CD14-positive monocyte (primary cell): ENCODE measurements at regions not wholly inside any gene's neighbourhood (a gene's known extent, or its start where the extent isn't known, plus 50 kb on each side); places are given as distances from the start of the nearest gene placed in this dataset.

ENCODE experiments used
- DNase-seq, 3 donors: peaks; one replicate each; pipeline ENCODE4 v3.0.0-alpha.2; 2011 to 2022
- H2AFZ ChIP-seq: 2 replicates; pipeline ENCODE4 v1.6.0; 2012; ENCODE audit warnings: mild to moderate bottlenecking, low read depth, low read length, inconsistent platforms; ENCODE audit not compliant: insufficient read depth, poor library complexity, severe bottlenecking
- H3K27ac ChIP-seq, 2 donors: 1 replicate in 1 of 2; 2 replicates in 1 of 2; pipeline ENCODE4 v1.5.1; 2012 to 2013; ENCODE audit warnings: low read length in 2 of 2, control low read depth in 1 of 2, inconsistent platforms in 1 of 2, low read depth in 1 of 2, mild to moderate bottlenecking in 1 of 2
- H3K27me3 ChIP-seq, 2 donors: one replicate each; pipeline versions ENCODE4 v1.6.0 to v1.6.1; 2011 to 2013; ENCODE audit warnings: low read length in 2 of 2; ENCODE audit not compliant: control insufficient read depth in 2 of 2, insufficient read depth in 2 of 2
- H3K36me3 ChIP-seq, 2 donors: replicated peaks in 1 of 2; 1 replicate in 1 of 2; 2 replicates in 1 of 2; pipeline versions ENCODE4 v1.5.1 to v1.6.1; 2012 to 2013; ENCODE audit warnings: low read length in 2 of 2, control low read depth in 1 of 2, inconsistent platforms in 1 of 2, mild to moderate bottlenecking in 1 of 2; ENCODE audit not compliant: insufficient read depth in 2 of 2, control insufficient read depth in 1 of 2
- H3K4me1 ChIP-seq, 2 donors: 1 replicate in 1 of 2; 2 replicates in 1 of 2; pipeline versions ENCODE4 v1.5.1 to v1.6.1; 2012 to 2013; ENCODE audit warnings: low read length in 2 of 2, control low read depth in 1 of 2, inconsistent platforms in 1 of 2, mild to moderate bottlenecking in 1 of 2, moderate library complexity in 1 of 2; ENCODE audit not compliant: insufficient read depth in 2 of 2, control insufficient read depth in 1 of 2
- H3K4me2 ChIP-seq: replicated peaks from 2 replicates; pipeline ENCODE3; 2012; ENCODE audit warnings: low read length, moderate library complexity, mild to moderate bottlenecking; ENCODE audit not compliant: poor library complexity, severe bottlenecking; ENCODE audit errors: extremely low read depth
- H3K4me3 ChIP-seq, 3 experiments: fragments of 200-600 bp in 1 of 3; sonication (generic) in 1 of 3; replicated peaks in 1 of 3; 1 replicate in 2 of 3; 2 replicates in 1 of 3; pipeline ENCODE4 v1.5.1; 2011 to 2013; ENCODE audit warnings: low read length in 3 of 3, mild to moderate bottlenecking in 3 of 3, control low read depth in 2 of 3, low read depth in 2 of 3, inconsistent platforms in 1 of 3, moderate library complexity in 1 of 3
- H3K79me2 ChIP-seq: 2 replicates; pipeline ENCODE4 v1.6.0; 2012; ENCODE audit warnings: mild to moderate bottlenecking, control low read depth, inconsistent platforms, low read length, moderate library complexity; ENCODE audit not compliant: insufficient read depth
- H3K9ac ChIP-seq: 2 replicates; pipeline ENCODE4 v1.6.0; 2017; ENCODE audit warnings: low read length, mild to moderate bottlenecking; ENCODE audit not compliant: insufficient read depth, poor library complexity, severe bottlenecking
- H3K9me3 ChIP-seq, 2 donors: replicated peaks in 1 of 2; 1 replicate in 1 of 2; 2 replicates in 1 of 2; pipeline versions ENCODE4 v1.5.1 to v1.6.1; 2012 to 2013; ENCODE audit warnings: low read length in 2 of 2, control low read depth in 1 of 2; ENCODE audit not compliant: control insufficient read depth in 1 of 2, insufficient read depth in 1 of 2
- H4K20me1 ChIP-seq: 2 replicates; pipeline ENCODE4 v1.6.0; 2012; ENCODE audit warnings: mild to moderate bottlenecking, low read length, control low read depth, moderate library complexity; ENCODE audit not compliant: insufficient read depth
- H3K27ac Mint-ChIP-seq, 7 donors: one replicate each; pipeline ENCODE4 v1.8.0; 2020; ENCODE audit warnings: mild to moderate bottlenecking in 7 of 7, mixed read lengths in 7 of 7, moderate library complexity in 6 of 7, inconsistent platforms in 2 of 7
- H3K27me3 Mint-ChIP-seq, 3 donors: one replicate each; pipeline ENCODE4 v1.8.0; 2021 to 2022; ENCODE audit warnings: low read depth in 3 of 3, mild to moderate bottlenecking in 3 of 3, mixed read lengths in 3 of 3, moderate library complexity in 3 of 3, inconsistent platforms in 1 of 3
- H3K36me3 Mint-ChIP-seq, 2 donors: one replicate each; pipeline ENCODE4 v1.8.0; 2020; ENCODE audit warnings: mixed read lengths in 2 of 2, inconsistent platforms in 1 of 2, mild to moderate bottlenecking in 1 of 2
- H3K4me1 Mint-ChIP-seq: one replicate; pipeline ENCODE4 v1.8.0; 2020; ENCODE audit warnings: mild to moderate bottlenecking, mixed read lengths
- H3K4me3 Mint-ChIP-seq, 2 donors: one replicate each; pipeline ENCODE4 v1.8.0; 2020; ENCODE audit warnings: mild to moderate bottlenecking in 2 of 2, mixed read lengths in 2 of 2, moderate library complexity in 1 of 2
- H3K9me3 Mint-ChIP-seq, 7 donors: one replicate each; pipeline ENCODE4 v1.8.0; 2020 to 2022; ENCODE audit warnings: mixed read lengths in 7 of 7, mild to moderate bottlenecking in 6 of 7, moderate library complexity in 6 of 7, inconsistent platforms in 2 of 7
- CTCF ChIP-seq: fragments of 200-600 bp; IDR thresholded peaks from one replicate; pipeline ENCODE4 v1.8.0; 2022; ENCODE audit warnings: antibody characterized with exemption, mild to moderate bottlenecking
- whole genome bisulfite sequencing: methylation state at CpG from one replicate; pipeline ENCODE4 v1.1.5; 2013; ENCODE audit warnings: missing lambda C conversion rate; ENCODE audit not compliant: insufficient coverage; 5-methylcytosine and 5-hydroxymethylcytosine counted together
- intact Hi-C, 2 donors: fragments of 100-400 bp; cut with micrococcal nuclease; formaldehyde crosslinking; loops; one replicate each; pipeline versions ENCODE4 v1.15.0 to v1.15.1; 2023

- Histone ChIP-seq H3K79me2 (no peaks in the 10 kb centered on the region), H3K27ac (no peak overlapping the region), H3K4me1 (no peaks in the 10 kb centered on the region), H3K27me3 (no peaks in the 10 kb centered on the region), H3K9me3 (peaks cover 24 to 45% of the 10 kb centered on the region in 2 donors), H3K4me2 (no peak overlapping the region), H2AFZ (no peak overlapping the region), H4K20me1 (no peaks in the 10 kb centered on the region), H3K9ac (no peak overlapping the region), H3K4me3 (no peak overlapping the region), H3K36me3 (no peaks in the 10 kb centered on the region)
- no peaks in the 10 kb centered on the region for H3K36me3 Mint-ChIP-seq
- no peak overlapping the region for H3K27ac Mint-ChIP-seq
- DNase-seq = no peak
- no peaks in the 10 kb centered on the region for H3K27me3 Mint-ChIP-seq
- no peaks in the 10 kb centered on the region for H3K4me1 Mint-ChIP-seq
- intact Hi-C loops = no loop called here
- H3K4me3 Mint-ChIP-seq = no peak overlapping the region
- peaks cover 2 to 29% (median 13%) of the 10 kb centered on the region in 7 donors for H3K9me3 Mint-ChIP-seq
- WGBS = 40% methylated on average over 1 of the region's 2 CpGs
- no peak for TF ChIP-seq CTCF
Observed at GRCh38 chr15:23753248-23753647, 66.1 kb upstream of the NDN start.

GRCh38 chr15:23758891-23759290 is 71.8 kb upstream of the NDN start:
- no peak overlapping the region for H3K27ac Mint-ChIP-seq
- no peaks in the 10 kb centered on the region for H3K4me1 ChIP-seq
- no peaks in the 10 kb centered on the region for H3K36me3 ChIP-seq
- H3K4me3 ChIP-seq = no peak overlapping the region
- no peak overlapping the region for H3K4me2 ChIP-seq
- no peaks in the 10 kb centered on the region for H3K27me3 Mint-ChIP-seq
- no peak overlapping the region for H3K9ac ChIP-seq
- H2AFZ ChIP-seq = no peak overlapping the region
- H3K9me3 Mint-ChIP-seq = peaks cover 7 to 26% (median 14%) of the 10 kb centered on the region in 7 donors
- peaks cover 19 to 52% of the 10 kb centered on the region in 2 donors for H3K9me3 ChIP-seq
- H4K20me1 ChIP-seq = no peaks in the 10 kb centered on the region
- TF ChIP-seq CTCF = no peak
- H3K4me1 Mint-ChIP-seq = no peaks in the 10 kb centered on the region
- no peaks in the 10 kb centered on the region for H3K27me3 ChIP-seq
- 78% methylated on average over 1 of the region's 7 CpGs for WGBS
- H3K27ac ChIP-seq = no peak overlapping the region
- no peaks in the 10 kb centered on the region for H3K79me2 ChIP-seq
- no peak for DNase-seq
- intact Hi-C loops = no loop called here
- no peaks in the 10 kb centered on the region for H3K36me3 Mint-ChIP-seq
- H3K4me3 Mint-ChIP-seq = no peak overlapping the region
